PC-9 (cell line): ENCODE measurements at regions not wholly inside any gene's neighbourhood (a gene's known extent, or its start where the extent isn't known, plus 50 kb on each side); places are given as distances from the start of the nearest gene placed in this dataset.

Source experiments
- CTCF ChIP-seq: fragments of 200-600 bp; sonication (generic); conservative IDR thresholded peaks from 2 replicates; pipeline ENCODE4 v1.6.1; 2017; ENCODE audit warnings: mixed run types, antibody characterized with exemption, mild to moderate bottlenecking, moderate library complexity
- EZH2 ChIP-seq: fragments of 200-600 bp; sonication (generic); IDR thresholded peaks from 2 replicates; pipeline ENCODE4 v1.8.0; 2017; ENCODE audit warnings: antibody characterized with exemption, low read depth

GRCh38 chr1:87906078-87906477 lies 577.4 kb downstream of the LMO4 start:
- no peak for TF ChIP-seq CTCF
- TF ChIP-seq EZH2, result no peak
